Prostate gland (tissue), 2 donors: ENCODE measurements at regions not wholly inside any gene's neighbourhood (a gene's known extent, or its start where the extent isn't known, plus 50 kb on each side); places are given as distances from the start of the nearest gene placed in this dataset.

ENCODE experiments used
- DNase-seq: peaks from one replicate; pipeline ENCODE4 v3.0.0-alpha.2; 2019; ENCODE audit warnings: low spot score
- H3K27ac ChIP-seq, 2 donors: fragments of 200-600 bp; sonication (generic); 2 replicates each; pipeline ENCODE4 v1.5.1; 2017 to 2019
- H3K27me3 ChIP-seq: fragments of 200-600 bp; sonication (generic); replicated peaks from 2 replicates; pipeline ENCODE4 v1.5.1; 2019; ENCODE audit not compliant: insufficient read depth
- H3K36me3 ChIP-seq, 2 donors: fragments of 200-600 bp; sonication (generic); 1 replicate in 1 of 2; 2 replicates in 1 of 2; pipeline versions ENCODE4 v1.5.1 to v1.8.1; 2017 to 2019
- H3K4me1 ChIP-seq: fragments of 200-600 bp; sonication (generic); replicated peaks from 2 replicates; pipeline ENCODE4 v1.5.1; 2019
- H3K4me3 ChIP-seq, 2 donors: fragments of 200-600 bp; sonication (generic); 2 replicates each; pipeline ENCODE4 v1.5.1; 2017 to 2019
- H3K9me3 ChIP-seq: fragments of 200-600 bp; sonication (generic); 2 replicates; pipeline ENCODE4 v1.5.1; 2017
- CTCF ChIP-seq, 4 experiments: fragments of 200-600 bp in 2 of 4; fragments of 450-650 bp in 2 of 4; sonication (generic) in 2 of 4; IDR thresholded peaks; 1 replicate in 3 of 4; 2 replicates in 1 of 4; pipeline ENCODE4 v1.5.1; 2016 to 2019; ENCODE audit warnings: antibody characterized with exemption in 4 of 4, mild to moderate bottlenecking in 2 of 4, moderate library complexity in 2 of 4
- POLR2A ChIP-seq: fragments of 450-650 bp; IDR thresholded peaks from one replicate; pipeline ENCODE4 v1.6.1; 2016; ENCODE audit warnings: antibody characterized with exemption, mild to moderate bottlenecking
- POLR2AphosphoS5 ChIP-seq: sonication (generic); formaldehyde crosslinking; IDR thresholded peaks from one replicate; pipeline ENCODE4 v1.6.1; 2017; ENCODE audit warnings: antibody characterized with exemption
- WGBS: methylation state at CpG from one replicate; pipeline ENCODE4 v1.1.5; 2018; 5-methylcytosine and 5-hydroxymethylcytosine counted together
- intact Hi-C: fragments of 100-400 bp; cut with DNase I; formaldehyde crosslinking; loops from one replicate; pipeline ENCODE4 v1.14.2; 2022

GRCh38 chr3:13209634-13209997, 136.4 kb upstream of the IQSEC1 start:
- no peaks in the 10 kb centered on the region for H3K36me3 ChIP-seq
- no peaks in the 10 kb centered on the region for H3K4me1 ChIP-seq
- TF ChIP-seq POLR2AphosphoS5: no peak
- TF ChIP-seq CTCF (IDR thresholded peaks at IDR 0.05): no peak
- no peak for TF ChIP-seq POLR2A
- H3K9me3 ChIP-seq: no peaks in the 10 kb centered on the region
- intact Hi-C loops: no loop called here
- no peaks in the 10 kb centered on the region for H3K27me3 ChIP-seq
- H3K27ac ChIP-seq: no peak overlapping the region
- no peak for DNase-seq
- 79% methylated on average over 6 of the region's 6 CpGs for WGBS
- no peak overlapping the region for H3K4me3 ChIP-seq

DNA sequence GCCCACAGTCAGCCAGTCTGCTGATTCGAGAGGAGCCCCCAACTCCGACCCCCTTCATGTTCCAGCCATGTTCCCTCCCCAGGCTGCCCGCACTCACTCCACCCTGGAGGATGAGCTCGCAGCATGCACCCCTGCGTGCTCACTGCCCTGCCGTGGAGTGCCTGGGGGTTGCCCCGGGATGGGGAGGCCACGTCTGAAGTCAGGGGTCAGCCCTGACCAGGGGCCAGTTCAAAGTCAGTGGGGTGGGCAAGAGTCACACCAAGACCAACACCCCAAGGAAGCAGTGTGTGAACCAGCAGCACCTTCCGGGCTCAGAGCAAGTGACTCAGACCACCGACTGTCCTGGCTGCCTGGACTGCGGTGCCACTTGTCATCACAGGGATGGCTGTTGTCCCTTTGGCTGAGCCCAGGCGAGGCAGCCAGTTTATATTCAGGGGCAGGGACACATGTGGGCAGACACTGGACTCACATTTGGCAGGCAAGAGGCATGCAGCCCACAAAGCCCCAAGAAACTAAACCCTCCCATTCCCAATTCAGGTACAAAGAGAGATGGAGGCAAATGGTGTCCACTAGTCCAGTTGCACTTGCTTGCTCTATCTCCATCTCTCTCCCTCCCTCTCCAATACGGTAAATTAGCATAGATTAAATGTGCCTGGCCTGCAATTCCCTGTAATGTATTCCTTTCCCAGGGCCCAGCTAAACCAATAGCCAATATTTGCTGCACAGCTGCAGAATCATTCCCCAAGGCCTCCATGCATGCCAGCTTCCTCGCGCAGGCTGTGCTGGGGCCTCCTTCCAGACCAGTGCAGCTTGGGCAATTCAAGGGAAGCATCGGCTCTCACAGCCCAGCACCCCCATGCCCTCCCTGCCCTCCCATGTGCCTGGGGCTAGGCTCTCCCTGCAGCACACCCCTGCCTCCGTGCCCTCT, 135.7 kb upstream of the IQSEC1 start:
- H3K27me3 ChIP-seq: no peaks in the 10 kb centered on the region
- H3K9me3 ChIP-seq: no peaks in the 10 kb centered on the region
- intact Hi-C loops: no loop called here
- DNase-seq: no peak
- H3K4me3 ChIP-seq: no peak overlapping the region
- H3K4me1 ChIP-seq: no peaks in the 10 kb centered on the region
- H3K27ac ChIP-seq: no peak overlapping the region
- H3K36me3 ChIP-seq: no peaks in the 10 kb centered on the region
- WGBS: 82% methylated on average over 16 of the region's 17 CpGs
- no peak for TF ChIP-seq POLR2A
- TF ChIP-seq POLR2AphosphoS5: no peak
- no peak for TF ChIP-seq CTCF (IDR thresholded peaks at IDR 0.05)

DNA sequence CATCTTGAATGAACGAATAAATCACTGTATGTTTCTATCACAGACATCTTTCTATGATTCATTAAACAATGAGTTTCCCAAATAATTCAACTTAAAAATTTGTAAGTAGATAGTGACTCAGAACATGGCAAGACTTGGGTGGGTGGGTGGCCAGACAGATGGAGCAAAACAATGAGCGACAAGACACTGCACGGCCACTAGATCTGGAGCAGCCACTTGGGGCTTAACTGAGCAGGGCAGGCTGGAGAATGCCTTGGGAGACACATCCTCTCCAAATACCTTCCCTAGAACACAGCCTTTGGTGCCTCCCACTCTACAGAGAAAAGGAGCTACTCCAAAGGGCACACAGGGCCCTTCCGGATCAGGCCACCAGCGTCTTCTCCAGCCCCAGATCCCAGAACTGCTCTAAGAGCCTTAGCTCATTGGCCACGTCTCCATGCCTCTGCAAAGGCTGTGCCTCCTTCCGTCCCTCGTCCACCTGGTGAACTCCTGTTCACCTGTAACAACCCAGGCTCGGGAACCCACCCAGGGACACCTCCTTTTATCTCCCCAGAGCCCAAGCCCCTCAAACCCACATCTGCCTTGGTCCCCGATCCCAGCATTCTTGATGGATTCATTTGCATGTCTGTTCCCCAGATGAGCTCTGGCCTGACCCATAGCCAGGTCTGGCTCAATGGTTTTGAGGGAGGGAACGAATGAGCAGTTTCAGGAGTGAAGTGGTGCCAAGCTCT, 134.9 kb upstream of the IQSEC1 start:
- H3K27ac ChIP-seq: no peak overlapping the region
- no peaks in the 10 kb centered on the region for H3K9me3 ChIP-seq
- H3K4me3 ChIP-seq: no peak overlapping the region
- 92% methylated on average over 11 of the region's 11 CpGs for WGBS
- TF ChIP-seq POLR2A: no peak
- no peak for TF ChIP-seq CTCF (IDR thresholded peaks at IDR 0.05)
- no peak for TF ChIP-seq POLR2AphosphoS5
- H3K4me1 ChIP-seq: no peaks in the 10 kb centered on the region
- DNase-seq: no peak
- intact Hi-C loops: no loop called here
- peaks cover 5% of the 10 kb centered on the region for H3K27me3 ChIP-seq
- H3K36me3 ChIP-seq: no peaks in the 10 kb centered on the region

- H3K27me3 ChIP-seq: peaks cover 5% of the 10 kb centered on the region
- DNase-seq: no peak
- WGBS: 81% methylated on average over 9 of the region's 9 CpGs
- intact Hi-C loops: no loop called here
- H3K27ac ChIP-seq: no peak overlapping the region
- no peaks in the 10 kb centered on the region for H3K36me3 ChIP-seq
- TF ChIP-seq POLR2AphosphoS5 (no peak), CTCF (IDR thresholded peaks at IDR 0.05) (no peak), POLR2A (no peak)
- H3K4me1 ChIP-seq: no peaks in the 10 kb centered on the region
- no peaks in the 10 kb centered on the region for H3K9me3 ChIP-seq
- H3K4me3 ChIP-seq: no peak overlapping the region
Observed at GRCh38 chr3:13207578-13207922, 134.3 kb upstream of the IQSEC1 start.
